H1 (cell line): ENCODE measurements at regions not wholly inside any gene's neighbourhood (a gene's known extent, or its start where the extent isn't known, plus 50 kb on each side); places are given as distances from the start of the nearest gene placed in this dataset.

ENCODE experiments used
- CHD7 ChIP-seq: fragments of 300-600 bp; sonication (generic); IDR thresholded peaks from 2 replicates; pipeline ENCODE4 v1.7.1; 2012; ENCODE audit warnings: low read length, moderate library complexity, mild to moderate bottlenecking, inconsistent platforms; ENCODE audit not compliant: insufficient replicate concordance
- EZH2 ChIP-seq: fragments of 200-600 bp; sonication (generic); IDR thresholded peaks from 2 replicates; pipeline ENCODE4 v1.7.1; 2012; ENCODE audit warnings: low read depth, mild to moderate bottlenecking, moderate library complexity, low read length, inconsistent platforms; ENCODE audit not compliant: severe bottlenecking
- GTF2F1 ChIP-seq: IDR thresholded peaks from 2 replicates; pipeline ENCODE4 v1.6.1; 2012; ENCODE audit warnings: low read depth, low read length, improper control_type of control experiment, borderline replicate concordance
- JUN ChIP-seq: IDR thresholded peaks from 2 replicates; pipeline ENCODE4 v1.6.1; 2011; ENCODE audit warnings: low read depth, mild to moderate bottlenecking, improper control_type of control experiment, low read length
- POU5F1 ChIP-seq: IDR thresholded peaks from 2 replicates; pipeline ENCODE4 v1.6.1; 2011; ENCODE audit warnings: low read depth, mild to moderate bottlenecking, low read length, moderate library complexity
- SIN3A ChIP-seq, 2 experiments: IDR thresholded peaks in 1 of 2; conservative IDR thresholded peaks in 1 of 2; 2 replicates each; pipeline ENCODE4 v1.6.1; 2011 to 2012; ENCODE audit warnings: low read length in 2 of 2, improper control_type of control experiment in 1 of 2, low read depth in 1 of 2, mild to moderate bottlenecking in 1 of 2
- SP2 ChIP-seq: IDR thresholded peaks from 2 replicates; pipeline ENCODE4 v1.6.1; 2012; ENCODE audit warnings: mild to moderate bottlenecking, low read length, inconsistent platforms
- SP4 ChIP-seq: IDR thresholded peaks from 2 replicates; pipeline ENCODE4 v1.6.1; 2012; ENCODE audit warnings: low read length, inconsistent platforms
- SUZ12 ChIP-seq: fragments of 200-600 bp; sonication (generic); IDR thresholded peaks from 2 replicates; pipeline ENCODE4 v1.6.1; 2012; ENCODE audit warnings: mild to moderate bottlenecking, inconsistent platforms, low read length, moderate library complexity, mixed read lengths
- TAF7 ChIP-seq: optimal IDR thresholded peaks from 2 replicates; pipeline ENCODE3; 2011; ENCODE audit warnings: low read depth, mild to moderate bottlenecking, inconsistent platforms, low read length, moderate library complexity, borderline replicate concordance
- TCF12 ChIP-seq: IDR thresholded peaks from 2 replicates; pipeline ENCODE4 v1.6.1; 2011; ENCODE audit warnings: low read depth, mild to moderate bottlenecking, low read length
- TEAD4 ChIP-seq: IDR thresholded peaks from 2 replicates; pipeline ENCODE4 v1.6.1; 2012; ENCODE audit warnings: low read depth, low read length, inconsistent platforms, mixed read lengths
- ZNF274 ChIP-seq: IDR thresholded peaks from 2 replicates; pipeline ENCODE4 v1.7.0; 2012; ENCODE audit warnings: low read length, borderline replicate concordance; ENCODE audit errors: extremely low read depth

GRCh38 chr1:221497046-221497445 lies 244.8 kb downstream of the DUSP10 start (continued):
- TF ChIP-seq CHD7 (no peak), JUN (no peak), SP2 (no peak), SIN3A (conservative IDR thresholded peaks at IDR 0.05 in 1 of 2, IDR thresholded peaks at IDR 0.05 in 1 of 2; ENCODE audit: low read depth in 1 of 2, low read length in 2 of 2) (no peak), SP4 (no peak), EZH2 (no peak), TEAD4 (no peak), TCF12 (no peak), ZNF274 (no peak), TAF7 (no peak), SUZ12 (no peak), GTF2F1 (no peak), POU5F1 (no peak)
